ENCODE measurements at regions not wholly inside any gene's neighbourhood (a gene's known extent, or its start where the extent isn't known, plus 50 kb on each side); places are given as distances from the start of the nearest gene placed in this dataset.

GRCh38 chr2:129877289-129877741 lies 102.2 kb upstream of the RAB6C start:
- peak; percentile 60 to 73 for DNase-seq (ENCODE audit: extremely low read depth in 1 of 2, low read depth in 1 of 2)

- DNase-seq (ENCODE audit: extremely low read depth in 1 of 2, low read depth in 1 of 2): no peak
These were observed 101.4 kb upstream of the RAB6C start for GRCh38 chr2:129877795-129878775.

DNA sequence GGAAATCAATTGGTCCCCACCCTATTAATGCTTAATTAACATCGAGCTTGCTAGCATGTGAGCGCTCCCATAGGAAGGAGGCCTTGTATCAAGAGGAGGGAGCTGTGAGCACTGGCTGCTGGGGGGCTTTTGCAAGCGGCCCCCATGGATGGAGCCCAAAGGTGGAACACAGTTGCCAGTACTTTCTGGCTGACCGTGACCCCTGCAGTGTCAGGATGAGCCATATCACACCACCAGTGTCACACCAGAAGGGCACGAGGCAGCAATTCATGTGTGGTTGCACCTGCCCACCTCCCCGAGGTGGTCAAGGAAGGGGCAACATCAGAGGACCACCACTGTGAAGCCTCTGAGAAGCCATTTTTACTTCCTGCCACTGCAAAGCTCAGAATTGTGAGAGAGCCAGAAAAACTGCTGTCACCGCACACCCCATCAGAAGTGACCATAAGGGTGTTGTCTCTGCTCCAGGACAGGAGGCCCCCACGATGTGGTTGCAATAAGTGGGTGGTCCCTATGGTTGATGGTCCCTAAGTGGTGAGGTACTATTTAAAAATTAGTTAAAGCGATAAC lies 99.8 kb upstream of the RAB6C start:
- no peak for DNase-seq (ENCODE audit: extremely low read depth in 1 of 2, low read depth in 1 of 2)

DNA sequence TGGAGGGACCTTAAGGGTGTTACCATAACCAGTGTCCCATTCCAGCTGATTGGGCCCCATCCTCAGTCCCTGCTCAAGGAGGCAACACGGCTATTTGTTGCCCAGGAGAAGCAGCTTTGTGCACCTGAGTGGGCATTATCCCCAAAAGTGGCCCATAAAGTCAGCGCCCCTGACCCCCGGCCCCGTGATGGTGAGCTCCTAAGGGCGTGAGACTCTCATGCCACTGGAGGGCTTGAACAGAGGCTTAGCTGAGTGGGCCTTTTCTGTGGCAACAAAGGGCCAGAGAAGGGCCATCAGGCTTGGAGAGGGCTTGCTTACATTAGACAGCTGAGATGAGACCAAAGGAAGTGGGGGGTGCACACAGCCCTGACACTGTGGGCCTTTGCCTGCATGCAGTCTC lies 99.2 kb upstream of the RAB6C start:
- no peak for DNase-seq (ENCODE audit: extremely low read depth in 1 of 2, low read depth in 1 of 2)

- no peak for DNase-seq (ENCODE audit: extremely low read depth in 1 of 2, low read depth in 1 of 2)
These were observed 98.5 kb upstream of the RAB6C start for GRCh38 chr2:129880971-129881370.

DNA sequence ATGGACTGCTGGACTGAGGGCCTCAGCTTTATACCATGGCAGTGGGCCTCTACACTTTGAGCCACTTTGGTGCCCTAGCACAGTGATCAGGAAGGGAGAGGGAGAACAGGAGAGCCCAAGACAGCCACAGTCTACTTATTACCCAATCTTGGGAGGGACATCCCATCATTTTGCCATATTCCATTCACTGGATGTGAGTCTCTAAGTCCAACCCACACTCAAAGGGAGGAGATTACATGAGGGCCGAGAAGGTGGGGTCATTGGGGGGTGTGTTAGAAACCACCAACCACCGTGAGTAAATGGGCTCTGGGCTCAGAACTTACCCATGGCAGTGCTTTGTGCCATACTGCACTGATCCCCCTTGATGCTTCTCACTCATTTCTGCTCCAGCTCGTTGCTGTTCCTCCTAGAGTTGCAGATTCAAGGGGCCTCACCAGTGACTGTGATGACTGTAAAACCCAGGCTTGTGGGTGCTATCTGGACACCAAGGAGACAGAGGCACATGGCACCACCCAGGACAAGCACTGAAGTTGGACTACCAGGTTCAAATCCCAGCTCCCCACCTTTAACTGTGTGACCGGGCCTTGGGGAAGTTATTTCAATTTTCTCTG lies 97.6 kb upstream of the RAB6C start:
- DNase-seq (ENCODE audit: extremely low read depth in 1 of 2, low read depth in 1 of 2): no peak

- no peak for DNase-seq (ENCODE audit: extremely low read depth in 1 of 2, low read depth in 1 of 2)
These were observed 97.0 kb upstream of the RAB6C start for GRCh38 chr2:129882476-129882875.

GRCh38 chr2:129883121-129883520 lies 96.3 kb upstream of the RAB6C start:
- no peak for DNase-seq (ENCODE audit: extremely low read depth in 1 of 2, low read depth in 1 of 2)

GRCh38 chr2:129884221-129884786 lies 95.2 kb upstream of the RAB6C start:
- no peak for DNase-seq (ENCODE audit: extremely low read depth in 1 of 2, low read depth in 1 of 2)

DNA sequence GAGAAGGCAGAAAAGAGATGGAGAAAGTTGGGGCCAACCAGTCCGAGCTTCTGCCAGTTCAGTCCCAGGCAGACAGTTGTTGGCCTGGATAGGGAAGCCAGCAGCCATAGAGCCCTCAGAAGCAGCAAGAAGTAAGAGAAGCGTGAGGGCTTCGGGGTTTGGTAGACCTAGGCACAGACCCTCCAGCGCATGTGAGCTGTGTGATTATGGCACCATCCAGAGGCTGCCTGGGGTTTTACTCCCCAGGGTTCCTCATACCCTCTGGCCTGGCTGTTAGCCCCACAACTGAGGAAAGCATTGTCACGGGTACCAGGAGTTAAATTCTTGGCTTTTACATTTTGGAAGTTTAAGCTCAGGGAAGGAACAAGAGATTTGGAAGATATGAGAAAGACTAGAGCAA lies 93.7 kb upstream of the RAB6C start:
- no peak for DNase-seq (ENCODE audit: extremely low read depth in 1 of 2, low read depth in 1 of 2)

- no peak for DNase-seq (ENCODE audit: extremely low read depth in 1 of 2, low read depth in 1 of 2)
These were observed 91.7 kb upstream of the RAB6C start for GRCh38 chr2:129887688-129888266.

- DNase-seq (ENCODE audit: extremely low read depth in 1 of 2, low read depth in 1 of 2): no peak
These were observed 91.0 kb upstream of the RAB6C start for GRCh38 chr2:129888461-129888860.

DNA sequence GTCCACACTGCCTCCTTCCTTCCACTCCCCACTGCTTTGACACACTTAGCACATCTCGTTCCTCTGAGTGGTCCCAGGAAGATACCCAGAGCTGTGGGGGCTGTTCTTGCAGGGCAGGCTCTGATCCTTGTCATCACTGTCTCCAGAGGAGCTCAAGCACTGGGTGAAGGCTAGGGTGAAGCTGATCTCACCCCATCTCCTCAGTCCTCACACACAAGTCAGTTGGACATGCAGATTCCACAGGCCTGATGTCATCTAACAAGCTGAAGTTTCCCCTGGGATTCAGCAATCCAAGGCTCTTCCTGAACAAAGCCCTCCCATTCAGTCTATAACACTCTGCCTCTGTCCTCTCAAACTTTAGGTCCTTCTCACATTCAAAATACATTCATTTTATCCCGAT lies 90.6 kb upstream of the RAB6C start:
- no peak for DNase-seq (ENCODE audit: extremely low read depth in 1 of 2, low read depth in 1 of 2)

GRCh38 chr2:129891341-129892320 lies 87.8 kb upstream of the RAB6C start:
- DNase-seq (ENCODE audit: extremely low read depth in 1 of 2, low read depth in 1 of 2): no peak

DNA sequence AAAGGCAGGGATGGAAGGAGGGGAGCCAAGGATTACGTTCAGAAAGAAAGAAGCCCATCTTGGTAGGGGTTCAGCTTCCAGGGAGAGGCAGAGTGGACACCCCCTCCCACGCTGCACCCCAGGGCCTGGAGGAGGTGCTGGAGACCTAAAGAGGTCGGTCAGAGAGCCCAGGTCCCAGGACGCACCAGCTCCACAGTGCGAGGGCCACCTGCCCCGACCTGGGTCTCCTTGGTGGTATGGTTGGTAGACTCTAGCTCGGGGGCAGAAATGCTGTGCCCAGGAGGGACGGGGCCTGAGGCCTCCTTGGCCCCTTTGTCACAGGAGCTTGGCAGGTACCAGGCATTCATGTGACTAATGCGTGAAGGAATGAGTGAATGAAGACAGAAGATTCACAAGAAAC lies 87.1 kb upstream of the RAB6C start:
- no peak for DNase-seq (ENCODE audit: extremely low read depth in 1 of 2, low read depth in 1 of 2)

GRCh38 chr2:129892773-129893172 lies 86.7 kb upstream of the RAB6C start:
- no peak for DNase-seq (ENCODE audit: extremely low read depth in 1 of 2, low read depth in 1 of 2)

- DNase-seq (ENCODE audit: extremely low read depth in 1 of 2, low read depth in 1 of 2): no peak
These were observed 86.2 kb upstream of the RAB6C start for GRCh38 chr2:129893244-129893643.

GRCh38 chr2:129894616-129895015 lies 84.8 kb upstream of the RAB6C start:
- no peak for DNase-seq (ENCODE audit: extremely low read depth in 1 of 2, low read depth in 1 of 2)

DNA sequence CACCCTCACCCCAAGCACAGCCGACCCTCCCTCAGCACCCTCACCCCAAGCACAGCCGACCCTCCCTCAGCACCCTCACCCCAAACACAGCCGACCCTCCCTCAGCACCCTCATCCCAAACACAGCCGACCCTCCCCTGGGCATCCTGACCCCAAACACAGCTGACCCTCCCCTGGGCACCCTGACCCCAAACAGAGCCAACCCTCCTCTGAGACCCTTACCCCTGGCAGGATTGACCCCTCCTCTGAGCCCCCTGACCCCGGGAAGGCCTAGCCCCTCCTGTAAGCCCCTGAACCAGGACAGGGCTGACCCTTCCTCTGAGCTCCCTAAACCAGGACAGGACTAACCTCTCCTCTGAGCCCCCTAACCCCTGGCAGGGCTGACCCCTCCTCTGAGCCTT lies 84.4 kb upstream of the RAB6C start:
- DNase-seq (ENCODE audit: extremely low read depth in 1 of 2, low read depth in 1 of 2): no peak

- DNase-seq (ENCODE audit: extremely low read depth in 1 of 2, low read depth in 1 of 2): no peak
These were observed 83.9 kb upstream of the RAB6C start for GRCh38 chr2:129895526-129896082.

Measured in stimulated activated CD8-positive, alpha-beta memory T cell treated with anti-CD3 and anti-CD28 coated beads, Interleukin-7, amount 100 ng/mL, for 48 hours (primary cell).